Hepatic stellate cell (primary cell): ENCODE measurements at regions not wholly inside any gene's neighbourhood (a gene's known extent, or its start where the extent isn't known, plus 50 kb on each side); places are given as distances from the start of the nearest gene placed in this dataset.

ENCODE experiments used
- DNase-seq: peaks from one replicate; pipeline ENCODE4 v3.0.0; 2011; ENCODE audit warnings: low spot score

DNA sequence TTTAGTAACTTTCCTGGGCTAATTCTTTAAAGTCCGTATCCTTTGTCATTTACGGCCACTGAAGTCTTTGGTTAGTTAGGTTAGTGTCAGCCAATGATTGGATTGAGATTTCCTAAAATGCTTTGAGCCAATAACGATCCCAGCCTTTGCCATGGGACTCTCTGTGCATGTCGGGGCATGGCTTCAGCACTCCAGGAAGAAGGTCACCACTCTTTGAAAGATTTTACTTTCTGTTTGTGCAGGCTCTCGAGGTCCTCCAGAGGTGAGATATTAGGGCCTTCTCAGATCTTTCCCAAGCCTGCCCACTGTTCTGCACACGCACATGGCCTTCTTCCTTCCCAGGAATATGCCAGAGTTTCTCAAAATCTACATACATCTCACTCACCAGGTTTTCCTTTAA lies 153.7 kb upstream of the ARGLU1 start:
- no peak for DNase-seq

DNA sequence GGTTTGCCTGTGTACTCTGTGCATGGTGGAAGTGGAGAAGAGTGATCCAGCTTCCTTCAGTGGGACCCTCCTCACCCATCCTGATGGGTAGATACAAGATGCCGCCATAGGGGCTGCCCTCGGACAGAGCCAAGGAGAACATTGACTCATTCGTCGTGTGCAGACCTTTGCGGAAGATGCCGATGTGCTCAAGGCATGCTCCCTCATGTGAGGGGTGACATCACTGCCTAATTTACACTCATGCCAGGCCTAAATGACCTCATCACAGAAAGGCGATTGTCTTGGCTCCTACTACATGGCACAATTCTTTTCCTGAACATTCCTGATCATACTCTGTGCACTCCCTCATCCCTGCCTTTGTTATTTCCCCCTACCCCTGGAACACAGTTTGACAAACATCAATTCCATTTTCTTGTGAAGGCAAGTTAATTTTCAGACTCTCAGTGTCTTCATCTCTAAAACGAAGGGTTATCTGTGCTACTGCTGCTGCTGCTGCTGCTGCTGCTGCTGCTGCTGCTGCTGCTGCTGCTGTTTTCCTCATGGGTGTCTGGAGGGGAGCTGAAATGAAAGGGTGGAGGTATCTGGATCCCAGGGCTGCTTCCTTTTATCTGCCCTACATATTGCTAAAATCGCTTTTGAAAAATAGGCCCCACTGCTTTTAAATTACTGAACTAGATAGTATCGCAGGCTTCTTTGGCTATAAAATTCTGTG lies 146.5 kb upstream of the ARGLU1 start:
- no peak for DNase-seq

DNA sequence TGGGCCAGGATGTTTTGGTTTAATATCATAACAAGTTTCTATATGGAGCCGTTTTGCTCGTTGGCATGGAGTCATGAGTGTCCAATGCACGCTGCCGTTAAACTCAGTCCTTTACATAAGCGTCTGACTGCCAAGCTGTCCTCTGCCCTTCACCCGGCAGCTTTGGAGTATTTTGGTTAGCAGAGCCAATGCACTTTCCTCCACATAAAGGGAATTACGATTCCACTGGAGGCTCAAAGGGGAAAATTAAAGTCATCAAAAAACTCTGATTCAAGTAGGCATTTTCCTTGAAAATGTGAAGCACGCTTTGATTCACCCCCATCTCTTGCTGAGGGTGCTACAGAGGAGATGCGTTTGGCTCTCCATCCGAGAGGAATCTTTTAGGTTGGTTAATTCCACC lies 144.4 kb upstream of the ARGLU1 start:
- no peak for DNase-seq

DNA sequence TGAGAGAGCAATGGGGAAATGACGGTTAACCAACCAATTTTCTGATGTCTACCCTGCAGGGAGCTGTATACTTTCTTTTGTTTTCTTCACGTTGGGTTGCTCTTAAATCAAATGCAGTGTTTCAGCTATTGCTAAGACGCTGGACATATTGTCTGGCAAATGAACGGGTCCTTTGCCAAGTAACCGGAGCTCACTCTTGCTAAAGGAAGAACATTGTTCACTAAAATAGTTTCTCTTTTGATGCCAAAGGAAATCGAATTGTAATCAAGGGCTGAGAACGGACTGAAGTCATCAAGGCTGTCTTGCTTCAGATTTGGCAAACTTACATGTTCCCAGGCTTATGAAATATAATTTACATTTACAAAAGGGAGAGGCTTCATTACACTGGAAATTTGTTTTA lies 142.3 kb upstream of the ARGLU1 start:
- no peak for DNase-seq

DNA sequence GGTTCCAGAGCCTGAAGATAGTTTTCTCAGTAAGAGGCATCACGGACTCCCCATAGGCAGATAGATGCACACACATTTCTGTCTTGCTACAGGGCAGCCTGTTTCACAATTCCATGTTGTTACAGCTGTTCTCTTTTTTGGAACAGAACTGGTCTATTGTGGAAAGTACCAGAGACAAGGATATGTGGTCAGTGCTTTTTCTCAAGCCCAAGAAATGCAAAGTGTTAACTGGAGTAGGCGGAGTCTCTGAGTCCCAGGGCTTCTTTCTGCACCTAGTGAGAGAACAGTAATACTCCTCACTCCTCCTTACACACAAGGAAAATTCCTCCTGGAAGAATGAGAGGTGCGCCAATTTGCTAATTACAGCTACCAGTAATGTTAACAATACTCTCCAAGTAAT lies 141.6 kb upstream of the ARGLU1 start:
- no peak for DNase-seq

DNA sequence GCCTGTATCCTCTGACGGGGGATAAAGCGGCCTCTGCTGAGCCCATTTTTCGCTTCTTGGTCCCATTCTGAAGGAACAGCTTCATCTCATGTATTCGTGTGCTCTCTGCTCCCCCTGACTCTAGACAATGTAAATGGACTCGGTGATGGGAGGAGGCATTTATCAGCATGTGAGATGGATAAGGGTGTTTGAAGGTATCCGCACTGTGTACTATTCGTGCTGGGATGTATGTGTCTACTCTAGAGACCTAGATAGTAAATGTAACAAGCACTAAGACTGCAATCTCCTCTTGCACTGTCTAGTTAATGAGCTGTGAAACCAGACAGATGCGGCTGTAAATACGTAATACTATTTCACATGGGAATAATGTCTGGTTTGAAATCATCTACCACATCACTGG lies 134.6 kb upstream of the ARGLU1 start:
- no peak for DNase-seq

DNA sequence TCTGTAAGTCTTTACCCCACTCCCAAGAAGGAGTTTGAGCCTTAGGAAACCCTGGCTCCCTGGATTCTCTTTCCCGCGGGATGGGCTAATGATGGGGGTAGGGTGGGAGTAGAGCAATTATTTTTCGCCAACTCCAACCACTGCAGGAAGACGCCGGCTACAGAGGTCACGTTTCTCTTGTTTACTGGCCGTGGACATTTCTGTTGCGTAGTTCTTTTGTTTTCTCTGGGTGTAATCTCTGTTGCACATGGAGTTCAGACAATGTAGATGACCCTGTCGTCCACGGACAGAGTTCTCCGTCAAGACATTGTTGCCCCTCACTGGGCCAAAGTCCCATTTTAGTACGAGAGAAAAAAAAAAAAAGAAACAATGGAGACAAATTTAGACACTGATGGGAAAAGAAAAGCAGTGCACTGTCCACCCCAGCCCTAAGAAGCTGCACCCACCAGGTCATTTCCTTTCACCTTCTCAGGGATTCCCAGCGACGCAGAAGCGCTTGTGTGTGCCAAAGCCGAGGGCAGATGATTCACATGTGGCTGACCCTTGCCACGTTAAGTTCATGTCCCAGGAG lies 133.9 kb upstream of the ARGLU1 start:
- DNase-seq = no peak

DNA sequence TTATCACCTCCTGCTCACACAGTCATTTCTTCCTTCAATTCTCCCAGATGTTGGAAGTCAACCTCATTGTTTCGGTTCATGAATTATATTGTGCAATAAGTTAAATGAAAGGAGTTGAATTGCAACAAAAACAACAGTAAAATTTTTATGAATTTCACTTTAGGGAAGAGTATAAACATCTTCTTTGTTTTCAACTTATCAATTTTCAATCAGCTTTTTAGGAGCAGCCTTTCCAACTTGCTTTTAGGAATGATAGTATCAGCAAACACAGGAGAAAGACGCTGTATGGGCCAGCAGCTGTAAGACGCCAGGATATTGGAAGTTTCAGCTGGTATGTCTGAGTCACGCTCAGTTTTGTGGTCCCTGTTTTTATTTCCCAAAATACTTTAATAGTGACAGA lies 132.5 kb upstream of the ARGLU1 start:
- no peak for DNase-seq

DNA sequence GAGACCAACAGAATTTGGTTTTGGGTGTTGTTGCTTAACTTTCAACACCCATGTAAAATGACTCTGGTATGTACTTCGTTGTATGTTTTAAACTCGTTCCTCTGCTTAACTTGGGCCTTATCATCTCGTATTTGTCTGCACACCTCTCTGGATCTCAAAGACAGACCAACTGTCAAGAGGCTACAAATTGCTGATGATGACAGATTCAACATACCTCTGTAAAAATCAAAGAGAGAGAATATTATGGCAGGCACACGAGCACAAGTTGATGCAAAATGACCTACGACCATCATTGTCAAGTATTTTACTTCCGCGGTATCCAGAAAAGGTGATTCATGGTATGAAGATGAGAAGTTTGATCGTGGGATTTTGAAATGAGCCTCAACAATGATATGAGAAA lies 132.1 kb upstream of the ARGLU1 start:
- no peak for DNase-seq

DNA sequence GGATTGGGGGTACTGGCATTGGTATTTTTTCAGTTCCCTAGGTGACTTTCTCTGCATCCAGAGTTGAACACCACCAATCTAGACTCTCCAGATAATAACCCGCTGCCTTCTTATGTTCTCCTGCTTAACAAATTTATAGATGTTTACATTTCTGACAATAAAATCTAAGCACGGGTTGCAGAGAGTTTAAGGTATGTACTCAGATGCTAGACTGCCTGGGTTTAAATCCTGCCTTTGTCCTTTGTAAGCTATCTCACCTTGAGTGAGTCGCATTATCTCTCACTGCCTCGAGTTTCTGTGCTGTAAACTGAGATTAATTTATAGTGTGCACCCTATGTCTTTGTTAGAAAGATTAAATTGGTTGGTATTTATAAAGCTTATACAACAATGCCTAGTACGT lies 131.4 kb upstream of the ARGLU1 start:
- DNase-seq = no peak

DNA sequence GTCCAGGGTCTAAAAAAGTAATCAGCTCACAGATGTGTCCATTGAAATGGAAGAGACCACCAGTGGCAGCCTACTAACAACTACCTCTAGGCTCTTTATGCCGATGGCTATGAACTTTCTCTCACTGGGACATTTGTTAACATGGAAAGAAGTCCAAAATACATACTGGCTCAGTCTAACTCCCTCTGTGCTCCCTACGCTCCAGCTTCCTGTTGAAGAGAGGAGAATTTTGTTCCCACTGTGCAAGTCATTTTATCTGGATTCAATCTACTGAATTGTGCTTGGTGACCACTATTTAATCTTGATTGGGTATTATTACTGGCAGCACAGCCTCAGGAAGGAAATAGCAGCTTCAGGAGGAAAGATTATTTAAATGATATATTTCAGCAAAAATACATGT lies 128.8 kb upstream of the ARGLU1 start:
- no peak for DNase-seq

DNA sequence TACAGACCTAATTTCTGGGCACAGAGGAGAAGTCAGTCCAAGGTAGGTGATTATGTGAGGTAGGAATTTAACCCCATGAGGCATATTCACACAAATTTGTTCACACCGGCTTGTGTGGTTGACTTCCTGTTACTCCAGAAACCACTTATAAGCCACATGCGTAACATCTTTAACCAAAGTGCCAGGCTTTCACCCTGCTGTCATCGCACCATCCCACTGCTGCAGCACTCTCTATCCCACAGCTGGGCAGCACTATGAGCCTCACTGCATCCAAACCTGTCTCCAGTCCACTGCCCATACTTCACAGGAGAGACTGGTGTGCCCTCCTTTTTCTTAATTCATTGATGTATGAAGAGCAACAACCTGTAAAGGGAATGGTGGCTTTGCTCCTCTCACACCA lies 128.2 kb upstream of the ARGLU1 start:
- no peak for DNase-seq

DNA sequence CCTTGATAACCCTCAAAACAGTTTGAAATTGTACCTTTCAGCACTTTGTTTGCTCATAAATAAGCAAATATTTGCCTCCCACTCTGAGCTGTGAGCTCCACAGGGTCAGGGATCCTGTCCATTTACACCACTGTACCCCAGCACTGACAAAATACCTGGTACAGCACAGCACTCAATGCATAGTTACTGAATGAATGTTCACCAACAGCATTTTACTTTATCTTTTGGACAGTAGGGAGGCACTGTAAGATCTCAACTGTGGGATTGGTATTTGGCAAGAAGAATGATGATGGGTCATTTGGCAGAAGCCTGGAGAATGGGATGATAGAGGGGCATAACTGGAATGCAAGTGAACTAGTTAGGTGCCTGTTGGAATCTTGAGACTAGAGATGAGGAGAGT lies 127.2 kb upstream of the ARGLU1 start:
- DNase-seq = no peak

DNA sequence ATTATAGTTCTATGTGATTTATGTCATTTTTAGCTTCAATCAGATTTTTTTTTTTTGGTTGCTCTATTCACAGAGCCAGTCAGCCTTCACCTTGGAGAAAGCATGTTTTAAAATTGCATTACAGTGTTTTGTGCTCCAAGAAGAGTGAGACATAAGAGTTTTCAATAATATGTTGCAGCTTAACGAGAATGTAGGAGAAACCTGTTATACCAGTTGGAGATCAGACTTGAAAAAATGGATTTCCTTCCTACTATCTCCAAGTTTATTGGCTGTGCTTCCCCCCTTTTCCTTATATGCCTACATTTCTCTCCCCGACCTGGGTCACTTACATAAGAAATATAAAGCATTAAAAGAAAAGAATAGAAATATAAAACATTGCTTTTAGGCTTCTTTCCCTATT lies 123.9 kb upstream of the ARGLU1 start:
- no peak for DNase-seq

DNA sequence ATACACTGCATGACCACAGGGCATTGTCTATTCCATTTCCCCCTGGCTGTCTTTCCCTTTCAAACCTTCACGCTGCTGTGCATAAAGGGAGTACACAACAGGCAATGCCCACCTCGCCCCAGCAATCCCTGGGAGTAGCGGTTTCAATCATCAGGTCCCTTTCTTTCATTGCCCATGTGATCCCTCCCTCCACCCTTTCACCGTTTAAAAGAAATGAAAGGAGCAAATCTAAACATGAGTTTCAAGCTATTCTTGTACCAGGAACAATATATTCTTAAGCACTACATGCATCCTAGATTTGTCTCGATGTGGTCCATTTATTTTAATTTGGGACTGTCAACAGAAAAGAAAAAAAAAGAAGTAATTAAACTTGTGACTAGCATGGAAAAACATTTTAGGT lies 123.4 kb upstream of the ARGLU1 start:
- DNase-seq = no peak

DNA sequence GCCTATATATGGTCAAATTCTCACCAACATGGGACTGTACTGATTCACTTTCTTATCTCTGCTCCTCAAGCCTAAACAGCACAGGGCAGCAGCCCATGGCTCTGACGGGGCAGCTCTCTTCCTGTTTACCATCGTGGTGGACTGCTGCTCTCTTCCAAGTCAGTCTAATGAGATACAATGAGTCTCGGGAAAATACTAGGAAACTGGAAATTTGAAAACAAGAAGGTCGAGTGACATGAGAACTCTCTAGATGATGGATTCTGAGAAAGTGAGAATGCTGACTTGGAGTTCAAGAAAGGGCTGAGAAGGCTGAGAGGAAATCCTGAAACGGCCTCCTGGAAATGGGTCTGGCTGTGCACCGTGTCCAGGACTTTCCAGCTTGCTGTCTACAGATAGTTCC lies 122.8 kb upstream of the ARGLU1 start:
- no peak for DNase-seq

DNA sequence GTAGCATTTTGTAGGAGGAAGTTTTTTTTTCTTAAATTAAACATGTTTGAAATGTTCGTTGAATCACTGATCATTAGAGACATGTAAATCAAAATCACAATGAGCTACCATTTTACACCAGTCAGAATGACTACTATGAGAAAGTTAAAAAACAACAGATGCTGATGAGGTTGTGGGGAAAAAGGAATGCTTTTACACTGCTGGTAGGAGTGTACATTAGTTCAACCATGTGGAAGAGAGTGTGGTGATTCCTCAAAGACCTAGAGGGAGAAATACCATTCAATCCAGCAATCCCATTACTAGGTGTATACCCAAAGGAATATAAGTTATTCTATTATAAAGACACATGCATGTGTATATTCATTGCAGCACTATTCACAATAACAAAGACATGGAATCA lies 122.0 kb upstream of the ARGLU1 start:
- DNase-seq = no peak

DNA sequence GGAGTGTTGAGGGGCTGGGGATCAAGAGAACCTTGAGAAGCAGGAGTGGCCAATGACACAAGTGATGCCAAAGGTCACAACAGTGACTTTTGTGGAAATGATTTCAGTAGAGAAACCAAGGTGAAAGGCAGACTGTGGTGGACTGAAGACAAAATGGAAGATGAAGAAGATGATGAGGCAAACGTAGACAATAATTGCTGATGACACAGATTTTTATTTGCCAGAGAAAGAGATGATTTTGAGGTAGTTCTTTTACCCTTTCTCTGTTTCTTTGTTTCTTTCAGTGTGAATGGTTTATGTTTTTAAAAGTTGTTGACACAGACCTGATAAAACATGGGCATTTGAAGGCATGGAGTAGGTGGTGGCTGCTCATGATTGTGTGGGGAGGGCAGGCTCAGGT lies 121.0 kb upstream of the ARGLU1 start:
- DNase-seq = no peak

DNA sequence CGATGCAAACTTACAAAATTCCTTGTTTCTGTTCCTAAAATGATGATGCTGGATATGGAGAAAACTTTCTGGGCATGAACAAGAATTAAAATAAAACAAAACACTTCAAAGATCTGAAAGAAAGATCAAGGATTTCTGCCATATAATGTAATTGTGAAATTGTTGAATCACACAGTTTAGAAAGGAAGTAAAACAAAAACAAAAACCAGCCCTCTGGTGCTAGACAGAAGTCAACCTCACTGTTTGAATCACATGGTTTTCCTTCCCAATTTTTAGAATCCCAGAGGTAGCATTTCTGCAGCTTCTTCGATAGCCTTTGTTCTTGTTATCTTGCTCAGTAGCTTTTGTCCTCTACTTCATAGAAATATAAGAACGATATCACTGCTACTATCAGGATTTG lies 118.2 kb upstream of the ARGLU1 start:
- DNase-seq = no peak

DNA sequence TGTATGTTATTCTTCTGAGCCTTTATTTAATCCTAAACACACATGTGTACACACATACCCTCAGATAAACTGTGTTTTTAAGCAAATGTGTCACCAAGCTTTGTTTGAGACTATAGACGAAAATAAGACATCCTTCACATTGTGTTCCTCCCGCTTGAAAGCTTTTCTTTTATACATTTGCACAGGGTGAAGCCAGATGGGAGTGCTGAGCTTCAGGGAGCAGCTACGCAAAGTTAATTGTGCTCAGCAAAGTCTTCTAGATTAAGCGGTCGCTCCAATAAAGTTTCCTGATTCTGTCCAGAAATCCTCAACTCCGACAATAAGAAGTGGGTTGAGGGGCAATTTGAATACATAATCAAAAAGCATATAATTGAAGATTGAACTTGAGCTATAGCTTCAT lies 117.2 kb upstream of the ARGLU1 start:
- DNase-seq = no peak

DNA sequence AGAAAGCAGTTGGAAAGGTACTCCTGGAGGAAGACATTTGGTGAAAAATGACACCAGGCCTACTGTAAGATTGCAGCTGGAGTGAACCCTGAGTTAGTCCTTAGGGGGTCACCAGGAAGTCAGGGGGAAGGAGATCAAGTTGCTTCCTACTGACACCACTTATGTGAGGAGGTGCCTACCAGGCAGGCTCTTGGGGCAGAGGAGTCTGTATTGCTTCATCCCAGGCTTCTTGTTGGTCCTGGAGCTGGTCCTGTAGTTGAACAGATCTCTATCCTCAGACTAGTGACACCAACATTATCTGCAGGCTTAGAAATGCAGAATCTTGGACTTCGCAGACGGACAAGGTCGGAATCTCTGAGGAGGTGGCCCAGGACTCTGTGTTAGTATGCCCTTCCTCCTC lies 116.0 kb upstream of the ARGLU1 start:
- no peak for DNase-seq

DNA sequence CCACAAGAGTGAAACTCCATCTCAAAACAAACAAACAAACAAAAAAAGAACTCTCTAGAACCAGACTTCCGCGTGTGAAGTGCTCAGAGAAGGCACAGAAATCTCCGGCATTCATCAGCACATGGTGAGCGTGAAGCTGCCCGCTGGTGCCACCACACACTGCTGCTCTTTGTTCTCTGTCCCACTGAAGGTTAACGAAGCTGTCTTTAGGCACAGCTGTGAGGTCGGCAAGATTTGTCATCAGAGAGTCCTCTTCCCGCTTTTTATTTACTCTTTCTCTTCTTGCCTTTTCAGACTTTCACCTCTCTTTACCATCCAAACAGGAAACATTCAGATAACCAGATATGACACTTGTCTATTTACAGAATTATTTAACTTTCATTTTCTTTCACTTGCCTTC lies 115.2 kb upstream of the ARGLU1 start:
- DNase-seq = no peak

DNA sequence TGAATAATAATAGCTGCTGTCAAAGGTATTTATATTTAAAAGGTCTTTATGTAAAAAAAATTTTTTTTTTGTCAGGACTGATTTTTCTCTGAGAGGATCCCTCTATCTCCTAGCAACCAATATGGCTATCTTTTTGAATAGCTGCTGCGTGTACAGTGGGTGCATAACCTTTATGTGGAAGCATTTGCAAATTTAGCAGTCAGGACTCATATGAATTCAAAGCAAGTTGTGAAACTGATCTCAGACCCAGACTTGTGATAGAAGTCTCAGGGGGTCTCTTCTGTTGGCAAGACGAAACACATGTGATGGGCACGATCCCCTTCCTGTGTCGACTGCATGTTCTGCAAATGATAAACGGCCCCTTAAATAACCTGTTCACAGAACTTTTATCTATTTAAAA lies 114.1 kb upstream of the ARGLU1 start:
- no peak for DNase-seq

DNA sequence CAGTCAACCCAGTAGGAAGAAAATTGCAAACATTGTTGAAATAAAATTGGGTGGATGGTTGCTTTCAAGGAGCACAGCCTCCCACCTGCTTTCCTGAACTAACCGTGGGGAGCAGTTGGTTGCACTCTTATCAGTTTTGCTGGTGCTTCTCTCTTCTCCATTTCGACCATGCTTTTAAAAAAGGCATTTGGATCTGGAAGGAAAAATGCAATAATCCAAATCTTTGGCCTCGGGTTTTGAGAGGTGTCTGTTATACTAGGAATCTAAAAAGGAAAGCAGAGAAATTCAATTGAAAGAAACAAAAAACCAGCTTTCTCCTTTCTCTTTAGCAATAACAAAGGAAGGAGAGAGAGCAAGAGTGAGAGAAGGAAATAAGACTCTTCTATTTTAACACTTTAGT lies 113.6 kb upstream of the ARGLU1 start:
- DNase-seq = no peak
